ENCODE measurements at regions not wholly inside any gene's neighbourhood (a gene's known extent, or its start where the extent isn't known, plus 50 kb on each side); places are given as distances from the start of the nearest gene placed in this dataset.

GRCh38 chr9:19598722-19599121 lies 189.9 kb downstream of the ACER2 start:
- TF ChIP-seq POLR2A (IDR thresholded peaks at IDR 0.05; ENCODE audit: low read depth, low read length) = no peak
- FAIRE-seq (no peak), DNase-seq (ENCODE audit: insufficient read length, low spot score) (no peak)

GRCh38 chr9:19597176-19597575 lies 188.4 kb downstream of the ACER2 start:
- no peak for DNase-seq (ENCODE audit: insufficient read length, low spot score)
- no peak for TF ChIP-seq POLR2A (IDR thresholded peaks at IDR 0.05; ENCODE audit: low read depth, low read length)
- no peak for FAIRE-seq

- DNase-seq (ENCODE audit: insufficient read length, low spot score) = no peak
- no peak for FAIRE-seq
- no peak for TF ChIP-seq POLR2A (IDR thresholded peaks at IDR 0.05; ENCODE audit: low read depth, low read length)
Observed at GRCh38 chr9:19595003-19595402, 186.2 kb downstream of the ACER2 start.

- FAIRE-seq (no peak), DNase-seq (ENCODE audit: insufficient read length, low spot score) (no peak)
- TF ChIP-seq POLR2A (IDR thresholded peaks at IDR 0.05; ENCODE audit: low read depth, low read length) = no peak
Observed at GRCh38 chr9:19587678-19588077, 178.9 kb downstream of the ACER2 start.

GRCh38 chr9:19583890-19584289 lies 175.1 kb downstream of the ACER2 start:
- no peak for TF ChIP-seq POLR2A (IDR thresholded peaks at IDR 0.05; ENCODE audit: low read depth, low read length)
- FAIRE-seq (no peak), DNase-seq (ENCODE audit: insufficient read length, low spot score) (no peak)

GRCh38 chr9:19577411-19577810 lies 168.6 kb downstream of the ACER2 start:
- FAIRE-seq (no peak), DNase-seq (ENCODE audit: insufficient read length, low spot score) (no peak)
- no peak for TF ChIP-seq POLR2A (IDR thresholded peaks at IDR 0.05; ENCODE audit: low read depth, low read length)

- FAIRE-seq (no peak), DNase-seq (ENCODE audit: insufficient read length, low spot score) (no peak)
- no peak for TF ChIP-seq POLR2A (IDR thresholded peaks at IDR 0.05; ENCODE audit: low read depth, low read length)
Observed at GRCh38 chr9:19568946-19569345, 160.1 kb downstream of the ACER2 start.

- no peak for DNase-seq (ENCODE audit: insufficient read length, low spot score)
- TF ChIP-seq POLR2A (IDR thresholded peaks at IDR 0.05; ENCODE audit: low read depth, low read length) = no peak
- no peak for FAIRE-seq
Observed at GRCh38 chr9:19564396-19565061, 155.7 kb downstream of the ACER2 start.

- FAIRE-seq = no peak
- no peak for TF ChIP-seq POLR2A (IDR thresholded peaks at IDR 0.05; ENCODE audit: low read depth, low read length)
- no peak for DNase-seq (ENCODE audit: insufficient read length, low spot score)
Observed at GRCh38 chr9:19555214-19555613, 146.4 kb downstream of the ACER2 start.

- TF ChIP-seq POLR2A (IDR thresholded peaks at IDR 0.05; ENCODE audit: low read depth, low read length) = no peak
- no peak for FAIRE-seq
- no peak for DNase-seq (ENCODE audit: insufficient read length, low spot score)
Observed at GRCh38 chr9:19554529-19554928, 145.7 kb downstream of the ACER2 start.

- DNase-seq (ENCODE audit: insufficient read length, low spot score) = no peak
- TF ChIP-seq POLR2A (IDR thresholded peaks at IDR 0.05; ENCODE audit: low read depth, low read length) = no peak
- FAIRE-seq = no peak
Observed at GRCh38 chr9:19553441-19553840, 144.6 kb downstream of the ACER2 start.

- DNase-seq (ENCODE audit: insufficient read length, low spot score) = no peak
- TF ChIP-seq POLR2A (IDR thresholded peaks at IDR 0.05; ENCODE audit: low read depth, low read length) = no peak
- no peak for FAIRE-seq
Observed at GRCh38 chr9:19552282-19553105, 143.7 kb downstream of the ACER2 start.

GRCh38 chr9:19551124-19551929 lies 142.5 kb downstream of the ACER2 start:
- no peak for FAIRE-seq
- no peak for TF ChIP-seq POLR2A (IDR thresholded peaks at IDR 0.05; ENCODE audit: low read depth, low read length)
- no peak for DNase-seq (ENCODE audit: insufficient read length, low spot score)

- DNase-seq (ENCODE audit: insufficient read length, low spot score) = no peak
- TF ChIP-seq POLR2A (IDR thresholded peaks at IDR 0.05; ENCODE audit: low read depth, low read length) = no peak
- no peak for FAIRE-seq
Observed at GRCh38 chr9:19550009-19550408, 141.2 kb downstream of the ACER2 start.
